K562 (cell line): ENCODE measurements at regions not wholly inside any gene's neighbourhood (a gene's known extent, or its start where the extent isn't known, plus 50 kb on each side); places are given as distances from the start of the nearest gene placed in this dataset.

Experiments used
- ATAC-seq: fragments of 200-7000 bp; cut with Tn5 transposase; 3 replicates; pipeline ENCODE4 v1.9.1; 2020; ENCODE audit warnings: moderate library complexity
- BruUV-seq: library from RNA; stranded (reverse); fragments of 400-500 nt; replicated peaks from 2 replicates; lab custom pipeline; 2021; lab: Mats Ljungman, UMichigan
- CTCF ChIA-PET: fragments of 300-600 bp; formaldehyde crosslinking; extraction: SDS; loops from one replicate; lab custom pipeline; 2021; ENCODE audit warnings: low intra/inter-chr PET ratio; lab: Yijun Ruan, JAX
- POLR2A ChIA-PET: fragments of 300-600, 350-650 bp; sonication (Branson Sonifier 250); formaldehyde crosslinking; extraction: SDS; loops from one replicate; lab custom pipeline; 2021; ENCODE audit warnings: antibody characterized with exemption, inconsistent platforms; lab: Yijun Ruan, JAX
- DNase-seq, 4 experiments: peaks; one replicate each; pipeline versions ENCODE4 v3.0.0 to v3.0.0-alpha.2; 2011 to 2018; ENCODE audit warnings: low spot score in 3 of 4, mixed read lengths in 3 of 4; ENCODE audit errors: extremely low read depth in 1 of 4
- FAIRE-seq: peaks from 2 replicates; lab custom pipeline; 2011; peaks lifted over from hg19 to GRCh38; lab: Jason Lieb, UNC
- H2AFZ ChIP-seq: 2 replicates; pipeline ENCODE4 v1.6.0; 2011; ENCODE audit warnings: low read depth, low read length, control low read depth, inconsistent platforms
- H3K27ac ChIP-seq: fragments of 200-600 bp; 3 replicates; pipeline ENCODE4 v1.8.0; 2011; ENCODE audit warnings: low read depth, mild to moderate bottlenecking, control low read depth, inconsistent platforms, low read length, moderate library complexity, mixed read lengths; ENCODE audit errors: extremely low read depth
- H3K27me3 ChIP-seq, 2 experiments: fragments of 300-600 bp in 1 of 2; 2 replicates in 1 of 2; 3 replicates in 1 of 2; pipeline versions ENCODE4 v1.6.0 to v1.8.0; 2011; ENCODE audit warnings: inconsistent platforms in 2 of 2, low read length in 2 of 2, mild to moderate bottlenecking in 1 of 2, mixed read lengths in 1 of 2, moderate library complexity in 1 of 2; ENCODE audit not compliant: control insufficient read depth in 2 of 2, insufficient read depth in 2 of 2
- H3K36me3 ChIP-seq: fragments of 300-600 bp; 3 replicates; pipeline ENCODE4 v1.8.0; 2011; ENCODE audit warnings: mild to moderate bottlenecking, low read length, inconsistent platforms; ENCODE audit not compliant: control insufficient read depth, insufficient read depth
- H3K4me1 ChIP-seq, 2 experiments: fragments of 200-600 bp in 1 of 2; replicated peaks in 1 of 2; 2 replicates in 1 of 2; 3 replicates in 1 of 2; pipeline versions ENCODE4 v1.5.1 to v1.8.0; 2011; ENCODE audit warnings: inconsistent platforms in 2 of 2, low read length in 2 of 2, mild to moderate bottlenecking in 1 of 2, mixed read lengths in 1 of 2, moderate library complexity in 1 of 2; ENCODE audit not compliant: control insufficient read depth in 2 of 2, insufficient read depth in 2 of 2
- H3K4me2 ChIP-seq: 2 replicates; pipeline ENCODE4 v1.6.1; 2011; ENCODE audit warnings: low read length, control low read depth, inconsistent platforms, mixed read lengths; ENCODE audit not compliant: insufficient read depth
- H3K4me3 ChIP-seq: fragments of 200-600 bp; sonication (generic), shearing (Covaris generic); 2 replicates; pipeline ENCODE4 v1.5.1; 2016; ENCODE audit warnings: control low read depth, inconsistent platforms
- H3K79me2 ChIP-seq: fragments of 200-600 bp; 3 replicates; pipeline ENCODE4 v1.8.0; 2011; ENCODE audit warnings: low read length, inconsistent platforms; ENCODE audit not compliant: control insufficient read depth, insufficient read depth
- H3K9ac ChIP-seq, 2 experiments: 2 replicates each; pipeline versions ENCODE4 v1.6.0 to v1.6.1; 2011; ENCODE audit warnings: low read depth in 2 of 2, low read length in 2 of 2, control low read depth in 1 of 2, inconsistent platforms in 1 of 2, mild to moderate bottlenecking in 1 of 2, mixed read lengths in 1 of 2; ENCODE audit not compliant: insufficient read depth in 1 of 2
- H3K9me1 ChIP-seq: one replicate; pipeline ENCODE4 v1.6.0; 2011; ENCODE audit warnings: inconsistent platforms, mild to moderate bottlenecking, low read length, moderate library complexity; ENCODE audit not compliant: control insufficient read depth, insufficient read depth
- H3K9me3 ChIP-seq: replicated peaks from 2 replicates; pipeline ENCODE4 v1.5.1; 2011; ENCODE audit warnings: low read depth, low read length, inconsistent platforms; ENCODE audit not compliant: control insufficient read depth, insufficient read depth
- H4K20me1 ChIP-seq: replicated peaks from 2 replicates; pipeline ENCODE4 v1.6.1; 2011; ENCODE audit warnings: low read length, inconsistent platforms, mixed read lengths; ENCODE audit not compliant: control insufficient read depth, insufficient read depth
- E2F6 ChIP-seq, 2 experiments: IDR thresholded peaks; 2 replicates each; pipeline ENCODE4 v1.6.1; 2011; ENCODE audit warnings: borderline replicate concordance in 1 of 2, control low read depth in 1 of 2, low read depth in 1 of 2, low read length in 1 of 2, mild to moderate bottlenecking in 1 of 2, mixed read lengths in 1 of 2, moderate library complexity in 1 of 2; ENCODE audit not compliant: insufficient read depth in 1 of 2, insufficient read length in 1 of 2, poor library complexity in 1 of 2, severe bottlenecking in 1 of 2; ENCODE audit errors: extremely low read depth in 1 of 2
- ETV5 ChIP-seq: sonication (generic); formaldehyde crosslinking; IDR thresholded peaks from 2 replicates; pipeline ENCODE4 v1.4.0; 2020; ENCODE audit warnings: low read depth, mild to moderate bottlenecking, missing genetic modification reagents
- HDAC6 ChIP-seq: IDR thresholded peaks from 2 replicates; pipeline ENCODE4 v1.6.1; 2012; ENCODE audit warnings: low read depth, mild to moderate bottlenecking, control low read depth, inconsistent platforms, low read length, moderate library complexity
- HEY1 ChIP-seq: fragments of 250-450 bp; sonication (Bioruptor Pico); IDR thresholded peaks from 2 replicates; pipeline ENCODE4 v1.5.0; 2020; ENCODE audit warnings: mild to moderate bottlenecking, moderate library complexity, borderline replicate concordance
- RAD21 ChIP-seq, 2 experiments: fragments of 250-450 bp in 1 of 2; fragments of 450-650 bp in 1 of 2; sonication (Bioruptor Pico) in 1 of 2; formaldehyde crosslinking in 1 of 2; IDR thresholded peaks in 1 of 2; conservative IDR thresholded peaks in 1 of 2; 2 replicates each; pipeline versions ENCODE4 v1.4.0 to v1.8.0; 2020 to 2022; ENCODE audit warnings: mild to moderate bottlenecking in 2 of 2, moderate library complexity in 1 of 2
- RBBP5 ChIP-seq: fragments of 200-600 bp; sonication (generic); IDR thresholded peaks from 2 replicates; pipeline ENCODE4 v1.6.1; 2012; ENCODE audit warnings: borderline replicate concordance, mild to moderate bottlenecking, low read length, control low read depth, inconsistent platforms; ENCODE audit not compliant: insufficient read depth, poor library complexity, severe bottlenecking
- ZHX1 ChIP-seq: fragments of 150-350 bp; conservative IDR thresholded peaks from 2 replicates; pipeline ENCODE4 v1.6.1; 2014; ENCODE audit warnings: low read length
- ZNF407 ChIP-seq: fragments of 450-650 bp; IDR thresholded peaks from 2 replicates; pipeline ENCODE4 v1.6.1; 2016; ENCODE audit warnings: low read depth
- ZNF444 ChIP-seq: fragments of 250-450 bp; sonication (Bioruptor Pico); IDR thresholded peaks from 2 replicates; pipeline ENCODE4 v1.4.0; 2020; ENCODE audit warnings: mild to moderate bottlenecking, moderate library complexity
- WGBS: fragments of 100-300 bp; shearing (Covaris generic); methylation state at CpG from one replicate; pipeline ENCODE4 v1.1.6; 2016; ENCODE audit warnings: low coverage, mixed read lengths; ENCODE audit not compliant: insufficient coverage; ENCODE audit errors: missing lambda C conversion rate; 5-methylcytosine and 5-hydroxymethylcytosine counted together
- in situ Hi-C: fragments of 300-500 bp; cut with MboI; formaldehyde crosslinking; loops from 4 replicates; pipeline ENCODE4 v1.15.0; 2018; ENCODE audit warnings: inconsistent platforms, mixed read lengths
- intact Hi-C: fragments of 100-400 bp; cut with micrococcal nuclease; formaldehyde crosslinking; loops from 2 replicates; pipeline ENCODE4 v1.14.2; 2022

- FAIRE-seq = no peak
- intact Hi-C loops = no loop called here
- TF ChIP-seq E2F6 (IDR thresholded peaks at IDR 0.05; ENCODE audit: borderline replicate concordance in 1 of 2, extremely low read depth in 1 of 2, insufficient read depth in 1 of 2, insufficient read length in 1 of 2, low read depth in 1 of 2, low read length in 1 of 2, poor library complexity in 1 of 2, severe bottlenecking in 1 of 2) (no peak), HEY1 (CRISPR knock-in tag) (no peak), RAD21 (CRISPR knock-in tag; conservative IDR thresholded peaks at IDR 0.05 in 1 of 2, IDR thresholded peaks at IDR 0.05 in 1 of 2) (no peak), ZHX1 (no peak), ZNF407 (no peak), ZNF444 (CRISPR knock-in tag) (no peak), ETV5 (no peak), HDAC6 (no peak), RBBP5 (no peak)
These were observed 125.2 kb upstream of the PMEPA1 start for GRCh38 chr20:57835074-57835452.

More at GRCh38 chr20:57835074-57835452, 125.2 kb upstream of the PMEPA1 start:
- CTCF ChIA-PET = no interaction called here
- no TSS peak for BruUV-seq
- H3K27me3 ChIP-seq = peaks cover 30 to 73% of the 10 kb centered on the region in 2 experiments
- no peaks in the 10 kb centered on the region for H3K9me1 ChIP-seq
- POLR2A ChIA-PET = no interaction called here
- no peaks in the 10 kb centered on the region for H3K36me3 ChIP-seq
- H3K27ac ChIP-seq = no peak overlapping the region
- no peak overlapping the region for H2AFZ ChIP-seq
- H3K9ac ChIP-seq = no peak overlapping the region
- H3K4me2 ChIP-seq = no peak overlapping the region
- 0% methylated on average over 1 of the region's 1 CpG for WGBS
- no peak overlapping the region for H3K4me3 ChIP-seq
- no peaks in the 10 kb centered on the region for H3K9me3 ChIP-seq
- H3K4me1 ChIP-seq = no peaks in the 10 kb centered on the region; a peak in 1 of 5 replicates
- 0 out of 2 replicates have a peak, but pooled peaks cover 9% of the 10 kb centered on the region for H4K20me1 ChIP-seq
- in situ Hi-C loops = no loop called here
- ATAC-seq (no peak), DNase-seq (no peak)
- no peaks in the 10 kb centered on the region for H3K79me2 ChIP-seq
